Osteoblast (primary cell): ENCODE measurements at regions not wholly inside any gene's neighbourhood (a gene's known extent, or its start where the extent isn't known, plus 50 kb on each side); places are given as distances from the start of the nearest gene placed in this dataset.

Experiments
- DNase-seq: peaks from one replicate; pipeline ENCODE4 v3.0.0; 2011; ENCODE audit warnings: low spot score, mixed read lengths; ENCODE audit not compliant: insufficient read length; ENCODE audit errors: missing footprints
- H2AFZ ChIP-seq: 2 replicates; pipeline ENCODE4 v1.6.0; 2011; ENCODE audit warnings: mild to moderate bottlenecking, low read length
- H3K27ac ChIP-seq: 2 replicates; pipeline ENCODE4 v1.5.1; 2011; ENCODE audit warnings: mild to moderate bottlenecking, low read depth, low read length, moderate library complexity
- H3K27me3 ChIP-seq: 2 replicates; pipeline ENCODE4 v1.6.0; 2012; ENCODE audit warnings: mild to moderate bottlenecking, control low read depth, inconsistent platforms, low read length, moderate library complexity; ENCODE audit not compliant: insufficient read depth
- H3K36me3 ChIP-seq: 2 replicates; pipeline ENCODE4 v1.5.1; 2011; ENCODE audit warnings: mild to moderate bottlenecking, low read length, control low read depth, moderate library complexity; ENCODE audit not compliant: insufficient read depth
- H3K4me1 ChIP-seq: 2 replicates; pipeline ENCODE4 v1.5.1; 2011; ENCODE audit warnings: mild to moderate bottlenecking, low read length, control low read depth, moderate library complexity; ENCODE audit not compliant: insufficient read depth
- H3K4me2 ChIP-seq: 2 replicates; pipeline ENCODE4 v1.6.0; 2011; ENCODE audit warnings: mild to moderate bottlenecking, low read length; ENCODE audit not compliant: insufficient read depth
- H3K4me3 ChIP-seq: fragments of 200-600 bp; sonication (generic); 3 replicates; pipeline ENCODE4 v1.5.1; 2012; ENCODE audit warnings: mild to moderate bottlenecking, low read length, inconsistent platforms; ENCODE audit not compliant: insufficient read depth
- H3K79me2 ChIP-seq: 2 replicates; pipeline ENCODE4 v1.6.0; 2012; ENCODE audit warnings: mild to moderate bottlenecking, low read length, control low read depth, inconsistent platforms; ENCODE audit not compliant: insufficient read depth
- H3K9me3 ChIP-seq: 2 replicates; pipeline ENCODE4 v1.5.1; 2011; ENCODE audit warnings: low read depth, low read length, control low read depth
- H4K20me1 ChIP-seq: 2 replicates; pipeline ENCODE4 v1.6.0; 2012; ENCODE audit warnings: mild to moderate bottlenecking, low read length, control low read depth; ENCODE audit not compliant: insufficient read depth
- CTCF ChIP-seq: IDR thresholded peaks from 2 replicates; pipeline ENCODE4 v1.5.1; 2011; ENCODE audit warnings: mild to moderate bottlenecking, low read depth, low read length, moderate library complexity; ENCODE audit errors: extremely low read depth

GRCh38 chr4:156188596-156188995 lies 234.9 kb upstream of the CTSO start:
- Histone ChIP-seq H3K79me2 (no peaks in the 10 kb centered on the region), H3K4me1 (peaks cover 2% of the 10 kb centered on the region), H3K27me3 (no peaks in the 10 kb centered on the region), H3K9me3 (no peaks in the 10 kb centered on the region), H3K36me3 (no peaks in the 10 kb centered on the region), H2AFZ (no peak overlapping the region), H3K27ac (no peak overlapping the region), H4K20me1 (no peaks in the 10 kb centered on the region), H3K4me3 (no peak overlapping the region), H3K4me2 (no peak overlapping the region)
- TF ChIP-seq CTCF, result no peak
- DNase-seq, result no peak

DNA sequence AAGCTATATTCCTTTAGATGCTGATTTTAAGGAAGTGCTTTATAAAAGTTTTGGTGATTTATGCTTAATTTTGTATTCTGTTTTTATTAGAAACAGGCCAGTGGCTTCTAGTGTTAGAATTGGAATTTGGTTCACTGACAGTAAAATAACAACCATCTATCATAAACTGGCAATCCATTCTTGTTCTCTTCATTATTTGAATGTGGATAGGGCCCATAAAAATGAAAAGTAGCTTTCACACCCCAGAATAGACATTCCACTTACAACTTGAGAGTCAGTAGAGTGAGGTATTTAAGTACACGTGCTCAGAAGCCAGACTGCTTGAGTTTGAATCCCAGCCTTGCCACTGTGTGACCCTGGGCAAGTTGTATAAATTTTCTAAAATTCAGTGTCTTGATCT lies 232.4 kb upstream of the CTSO start:
- Histone ChIP-seq H3K4me3 (no peak overlapping the region), H3K36me3 (no peaks in the 10 kb centered on the region), H3K9me3 (no peaks in the 10 kb centered on the region), H3K79me2 (no peaks in the 10 kb centered on the region), H3K27me3 (no peaks in the 10 kb centered on the region), H3K4me1 (no peaks in the 10 kb centered on the region), H3K4me2 (no peak overlapping the region), H4K20me1 (no peaks in the 10 kb centered on the region), H3K27ac (no peak overlapping the region), H2AFZ (no peak overlapping the region)
- DNase-seq, result no peak
- no peak for TF ChIP-seq CTCF

DNA sequence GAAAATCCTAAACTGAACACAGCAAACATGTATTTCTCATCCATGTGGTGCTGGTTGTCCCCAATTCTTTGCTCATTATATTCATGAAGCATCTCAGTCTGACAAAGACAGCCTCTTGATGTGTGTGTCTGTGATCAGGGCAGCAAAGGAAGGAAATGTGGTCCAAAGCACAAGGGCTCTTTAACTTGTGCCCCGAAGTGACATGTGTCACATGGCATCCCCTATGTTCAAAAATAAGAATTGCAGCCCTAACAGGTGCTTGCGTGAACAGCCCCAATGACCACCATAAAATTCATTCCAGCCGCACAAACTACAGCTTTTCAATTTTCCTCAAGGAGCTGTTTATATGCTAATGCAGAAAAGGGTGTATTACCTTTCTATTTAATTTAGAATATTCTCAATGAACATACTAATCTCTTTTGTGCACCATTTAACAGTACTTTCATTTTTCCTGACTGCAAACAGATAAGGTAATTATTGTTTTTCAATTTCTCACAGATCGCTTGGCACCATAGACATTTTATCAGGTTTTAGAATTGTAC lies 231.9 kb upstream of the CTSO start:
- no peaks in the 10 kb centered on the region for H3K4me1 ChIP-seq
- TF ChIP-seq CTCF, result no peak
- DNase-seq, result no peak
- no peak overlapping the region for H3K4me3 ChIP-seq
- no peaks in the 10 kb centered on the region for H3K79me2 ChIP-seq
- no peaks in the 10 kb centered on the region for H3K9me3 ChIP-seq
- no peaks in the 10 kb centered on the region for H3K36me3 ChIP-seq
- H3K27me3 ChIP-seq, result no peaks in the 10 kb centered on the region
- H2AFZ ChIP-seq, result no peak overlapping the region
- H3K4me2 ChIP-seq, result no peak overlapping the region
- no peaks in the 10 kb centered on the region for H4K20me1 ChIP-seq
- no peak overlapping the region for H3K27ac ChIP-seq

- H3K9me3 ChIP-seq, result no peaks in the 10 kb centered on the region
- H2AFZ ChIP-seq, result no peak overlapping the region
- no peak overlapping the region for H3K4me2 ChIP-seq
- H3K4me3 ChIP-seq, result no peak overlapping the region
- DNase-seq, result no peak
- no peak overlapping the region for H3K27ac ChIP-seq
- H3K79me2 ChIP-seq, result no peaks in the 10 kb centered on the region
- no peaks in the 10 kb centered on the region for H3K27me3 ChIP-seq
- H3K36me3 ChIP-seq, result no peaks in the 10 kb centered on the region
- TF ChIP-seq CTCF, result no peak
- no peaks in the 10 kb centered on the region for H4K20me1 ChIP-seq
- no peaks in the 10 kb centered on the region for H3K4me1 ChIP-seq
Measured at GRCh38 chr4:156182269-156182668, 228.6 kb upstream of the CTSO start.
